Astrocyte (in vitro differentiated cells and primary cell): ENCODE measurements at regions not wholly inside any gene's neighbourhood (a gene's known extent, or its start where the extent isn't known, plus 50 kb on each side); places are given as distances from the start of the nearest gene placed in this dataset.

Experiments used
- EZH2 ChIP-seq: IDR thresholded peaks from 2 replicates; pipeline ENCODE4 v1.6.1; 2012; ENCODE audit warnings: mild to moderate bottlenecking, low read length, inconsistent platforms; ENCODE audit not compliant: insufficient read depth
- TF ChIP-seq, protein P1 (sequence below): IDR thresholded peaks from 2 replicates; pipeline ENCODE4 v1.5.1; 2011; ENCODE audit warnings: low read depth, mild to moderate bottlenecking, inconsistent platforms, low read length, moderate library complexity; ENCODE audit not compliant: insufficient read depth

DNA sequence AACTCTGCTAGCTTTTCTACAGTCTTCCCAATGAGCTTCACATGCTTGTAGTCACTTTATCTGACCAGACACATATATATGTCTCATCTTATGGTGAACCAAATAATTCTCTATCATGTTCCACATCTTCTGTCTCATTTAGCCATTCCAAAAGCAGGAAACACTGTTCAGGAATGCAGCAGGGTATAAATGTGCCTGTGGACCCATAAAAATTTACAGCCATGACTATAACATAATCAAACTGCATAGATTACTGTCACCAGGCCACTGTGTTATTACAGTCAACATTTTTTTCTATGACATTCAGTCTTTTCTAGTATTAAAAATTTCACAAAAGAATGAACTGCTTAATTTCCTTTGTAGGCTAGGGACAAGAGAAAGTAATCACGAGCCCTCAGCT, 170.0 kb upstream of the NPY2R start:
- TF ChIP-seq, protein P1, sequence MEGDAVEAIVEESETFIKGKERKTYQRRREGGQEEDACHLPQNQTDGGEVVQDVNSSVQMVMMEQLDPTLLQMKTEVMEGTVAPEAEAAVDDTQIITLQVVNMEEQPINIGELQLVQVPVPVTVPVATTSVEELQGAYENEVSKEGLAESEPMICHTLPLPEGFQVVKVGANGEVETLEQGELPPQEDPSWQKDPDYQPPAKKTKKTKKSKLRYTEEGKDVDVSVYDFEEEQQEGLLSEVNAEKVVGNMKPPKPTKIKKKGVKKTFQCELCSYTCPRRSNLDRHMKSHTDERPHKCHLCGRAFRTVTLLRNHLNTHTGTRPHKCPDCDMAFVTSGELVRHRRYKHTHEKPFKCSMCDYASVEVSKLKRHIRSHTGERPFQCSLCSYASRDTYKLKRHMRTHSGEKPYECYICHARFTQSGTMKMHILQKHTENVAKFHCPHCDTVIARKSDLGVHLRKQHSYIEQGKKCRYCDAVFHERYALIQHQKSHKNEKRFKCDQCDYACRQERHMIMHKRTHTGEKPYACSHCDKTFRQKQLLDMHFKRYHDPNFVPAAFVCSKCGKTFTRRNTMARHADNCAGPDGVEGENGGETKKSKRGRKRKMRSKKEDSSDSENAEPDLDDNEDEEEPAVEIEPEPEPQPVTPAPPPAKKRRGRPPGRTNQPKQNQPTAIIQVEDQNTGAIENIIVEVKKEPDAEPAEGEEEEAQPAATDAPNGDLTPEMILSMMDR: no peak
- TF ChIP-seq EZH2: no peak
